Upper lobe of right lung (tissue), 1 donor: ENCODE measurements at regions not wholly inside any gene's neighbourhood (a gene's known extent, or its start where the extent isn't known, plus 50 kb on each side); places are given as distances from the start of the nearest gene placed in this dataset.

Experiments used
- ATAC-seq: fragments of 200-7000 bp; cut with Tn5 transposase; one replicate; pipeline ENCODE4 v1.9.1; 2020; ENCODE audit warnings: mild to moderate bottlenecking, moderate library complexity
- DNase-seq: peaks from one replicate; pipeline ENCODE4 v3.0.0-alpha.2; 2020
- H3K27ac ChIP-seq: fragments of 200-600 bp; one replicate; pipeline ENCODE4 v1.8.0; 2022
- H3K27me3 ChIP-seq: fragments of 200-600 bp; one replicate; pipeline ENCODE4 v1.8.0; 2022; ENCODE audit warnings: mild to moderate bottlenecking
- H3K36me3 ChIP-seq: fragments of 200-600 bp; one replicate; pipeline ENCODE4 v1.8.0; 2022
- H3K4me1 ChIP-seq: fragments of 200-600 bp; one replicate; pipeline ENCODE4 v1.8.0; 2022
- H3K4me3 ChIP-seq: fragments of 200-600 bp; one replicate; pipeline ENCODE4 v1.8.0; 2022; ENCODE audit warnings: mild to moderate bottlenecking
- H3K9me3 ChIP-seq: fragments of 200-600 bp; one replicate; pipeline ENCODE4 v1.8.0; 2022
- intact Hi-C: fragments of 100-400 bp; cut with DNase I; formaldehyde crosslinking; loops from one replicate; pipeline ENCODE4 v1.11.0; 2022
- TF ChIP-seq, protein P1 (sequence below): fragments of 200-600 bp; IDR thresholded peaks from one replicate; pipeline ENCODE4 v1.8.0; 2022; ENCODE audit warnings: antibody characterized with exemption
- donor health status: DM: no; HTN: yes; CAD: no; lungs with severe emphysema.

DNA sequence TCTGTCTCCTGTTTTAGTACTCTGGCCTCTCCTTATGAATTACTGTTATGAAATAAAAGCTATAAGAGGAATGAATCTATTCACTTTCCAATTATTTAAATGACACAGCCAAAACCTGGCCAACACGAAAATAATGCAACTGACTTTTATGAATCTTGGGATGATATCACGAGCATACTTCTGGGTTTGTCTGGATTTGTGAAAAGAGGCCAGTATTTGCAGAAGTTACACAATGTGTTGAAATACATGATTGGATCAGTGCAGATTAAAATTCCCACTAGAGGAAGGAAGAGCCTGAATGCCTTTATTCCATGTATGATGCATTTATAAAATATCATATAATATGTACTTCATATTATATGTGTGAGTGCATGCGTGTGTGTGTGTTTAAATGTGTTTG is 418.2 kb downstream of the GRB14 start:
- no peaks in the 10 kb centered on the region for H3K4me1 ChIP-seq
- H3K27ac ChIP-seq, result no peak overlapping the region
- H3K36me3 ChIP-seq, result no peaks in the 10 kb centered on the region
- intact Hi-C loops, result no loop called here
- ATAC-seq (no peak), DNase-seq (no peak)
- TF ChIP-seq, protein P1, sequence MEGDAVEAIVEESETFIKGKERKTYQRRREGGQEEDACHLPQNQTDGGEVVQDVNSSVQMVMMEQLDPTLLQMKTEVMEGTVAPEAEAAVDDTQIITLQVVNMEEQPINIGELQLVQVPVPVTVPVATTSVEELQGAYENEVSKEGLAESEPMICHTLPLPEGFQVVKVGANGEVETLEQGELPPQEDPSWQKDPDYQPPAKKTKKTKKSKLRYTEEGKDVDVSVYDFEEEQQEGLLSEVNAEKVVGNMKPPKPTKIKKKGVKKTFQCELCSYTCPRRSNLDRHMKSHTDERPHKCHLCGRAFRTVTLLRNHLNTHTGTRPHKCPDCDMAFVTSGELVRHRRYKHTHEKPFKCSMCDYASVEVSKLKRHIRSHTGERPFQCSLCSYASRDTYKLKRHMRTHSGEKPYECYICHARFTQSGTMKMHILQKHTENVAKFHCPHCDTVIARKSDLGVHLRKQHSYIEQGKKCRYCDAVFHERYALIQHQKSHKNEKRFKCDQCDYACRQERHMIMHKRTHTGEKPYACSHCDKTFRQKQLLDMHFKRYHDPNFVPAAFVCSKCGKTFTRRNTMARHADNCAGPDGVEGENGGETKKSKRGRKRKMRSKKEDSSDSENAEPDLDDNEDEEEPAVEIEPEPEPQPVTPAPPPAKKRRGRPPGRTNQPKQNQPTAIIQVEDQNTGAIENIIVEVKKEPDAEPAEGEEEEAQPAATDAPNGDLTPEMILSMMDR, result no peak
- H3K4me3 ChIP-seq, result no peak overlapping the region
- H3K27me3 ChIP-seq, result no peaks in the 10 kb centered on the region
- no peaks in the 10 kb centered on the region for H3K9me3 ChIP-seq

DNA sequence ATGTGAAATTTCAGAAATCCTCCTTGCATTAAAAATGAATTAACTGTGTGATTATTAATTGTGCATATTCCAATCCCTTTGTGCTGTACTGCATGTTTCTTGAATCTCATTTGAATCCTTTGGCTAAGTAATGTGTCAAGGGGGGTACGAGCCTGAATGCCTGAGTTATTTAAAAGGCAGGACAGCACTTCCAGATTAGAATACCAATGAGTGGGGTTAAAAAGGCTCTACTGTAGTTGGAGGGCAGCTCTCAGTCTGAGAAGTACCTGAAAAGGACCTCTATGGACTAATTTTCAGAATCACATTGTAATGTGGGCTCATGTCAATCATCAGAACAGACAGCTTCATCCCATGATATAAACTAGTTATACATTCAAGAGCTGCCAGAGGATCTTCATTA is 423.0 kb downstream of the GRB14 start:
- H3K4me1 ChIP-seq, result no peaks in the 10 kb centered on the region
- intact Hi-C loops, result no loop called here
- no peaks in the 10 kb centered on the region for H3K36me3 ChIP-seq
- DNase-seq (no peak), ATAC-seq (no peak)
- H3K9me3 ChIP-seq, result no peaks in the 10 kb centered on the region
- H3K27me3 ChIP-seq, result no peaks in the 10 kb centered on the region
- no peak overlapping the region for H3K27ac ChIP-seq
- no peak overlapping the region for H3K4me3 ChIP-seq
- TF ChIP-seq, protein P1, result no peak

GRCh38 chr2:164190700-164191099 is 430.6 kb downstream of the GRB14 start:
- H3K27ac ChIP-seq, result no peak overlapping the region
- no peak overlapping the region for H3K4me3 ChIP-seq
- DNase-seq (no peak), ATAC-seq (no peak)
- intact Hi-C loops, result no loop called here
- H3K4me1 ChIP-seq, result no peaks in the 10 kb centered on the region
- TF ChIP-seq, protein P1, result no peak
- no peaks in the 10 kb centered on the region for H3K9me3 ChIP-seq
- no peaks in the 10 kb centered on the region for H3K27me3 ChIP-seq
- H3K36me3 ChIP-seq, result no peaks in the 10 kb centered on the region

- ATAC-seq (no peak), DNase-seq (no peak)
- no peaks in the 10 kb centered on the region for H3K36me3 ChIP-seq
- H3K4me3 ChIP-seq, result no peak overlapping the region
- no peaks in the 10 kb centered on the region for H3K9me3 ChIP-seq
- H3K4me1 ChIP-seq, result no peaks in the 10 kb centered on the region
- intact Hi-C loops, result no loop called here
- TF ChIP-seq, protein P1, result no peak
- H3K27ac ChIP-seq, result no peak overlapping the region
- H3K27me3 ChIP-seq, result no peaks in the 10 kb centered on the region
Measured at GRCh38 chr2:164189851-164190250, 431.4 kb downstream of the GRB14 start.

- no peaks in the 10 kb centered on the region for H3K9me3 ChIP-seq
- no peaks in the 10 kb centered on the region for H3K27me3 ChIP-seq
- TF ChIP-seq, protein P1, result no peak
- intact Hi-C loops, result no loop called here
- DNase-seq, result no peak
- H3K4me3 ChIP-seq, result no peak overlapping the region
- no peaks in the 10 kb centered on the region for H3K36me3 ChIP-seq
- no peaks in the 10 kb centered on the region for H3K4me1 ChIP-seq
- no peak for ATAC-seq
- no peak overlapping the region for H3K27ac ChIP-seq
Measured at GRCh38 chr2:164187121-164187520, 434.2 kb downstream of the GRB14 start.

DNA sequence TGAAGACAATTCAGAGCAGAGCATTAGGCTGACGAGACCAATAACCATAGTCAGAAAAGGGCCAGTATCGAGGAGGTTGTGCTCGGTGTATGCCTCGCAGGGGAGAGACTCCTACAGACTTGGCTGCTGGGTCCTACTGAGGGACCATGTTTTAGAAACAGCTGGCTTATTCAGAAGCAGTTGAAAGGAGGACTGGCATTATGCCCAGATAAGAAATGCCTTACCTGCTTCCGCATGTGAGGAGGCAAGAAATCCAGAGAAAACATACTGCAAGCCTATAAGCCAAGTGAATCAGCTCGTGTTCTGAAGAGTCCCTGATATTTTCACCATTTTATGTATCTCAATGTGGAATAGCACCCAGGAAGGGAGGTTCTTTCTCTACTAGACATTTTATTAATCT is 434.7 kb downstream of the GRB14 start:
- ATAC-seq (no peak), DNase-seq (no peak)
- Histone ChIP-seq H3K4me3 (no peak overlapping the region), H3K27me3 (no peaks in the 10 kb centered on the region), H3K4me1 (no peaks in the 10 kb centered on the region), H3K27ac (no peak overlapping the region), H3K36me3 (no peaks in the 10 kb centered on the region), H3K9me3 (no peaks in the 10 kb centered on the region)
- intact Hi-C loops, result no loop called here
- TF ChIP-seq, protein P1, result no peak
